ENCODE measurements at regions not wholly inside any gene's neighbourhood (a gene's known extent, or its start where the extent isn't known, plus 50 kb on each side); places are given as distances from the start of the nearest gene placed in this dataset.
A peak's percentile ranks its signal among the peaks of the same experiment; 100 is the strongest.
"Not testable (repeated sequence)": the region's sequence is repeated elsewhere in the genome, so short reads cannot be mapped to it uniquely, and the experiment has no call there.

- DNase-seq, result no peak
Observed at GRCh38 chr6:118718903-118719302, 67.5 kb upstream of the CEP85L start.

- no peak for DNase-seq
Observed at GRCh38 chr6:118718297-118718696, 66.9 kb upstream of the CEP85L start.

DNA sequence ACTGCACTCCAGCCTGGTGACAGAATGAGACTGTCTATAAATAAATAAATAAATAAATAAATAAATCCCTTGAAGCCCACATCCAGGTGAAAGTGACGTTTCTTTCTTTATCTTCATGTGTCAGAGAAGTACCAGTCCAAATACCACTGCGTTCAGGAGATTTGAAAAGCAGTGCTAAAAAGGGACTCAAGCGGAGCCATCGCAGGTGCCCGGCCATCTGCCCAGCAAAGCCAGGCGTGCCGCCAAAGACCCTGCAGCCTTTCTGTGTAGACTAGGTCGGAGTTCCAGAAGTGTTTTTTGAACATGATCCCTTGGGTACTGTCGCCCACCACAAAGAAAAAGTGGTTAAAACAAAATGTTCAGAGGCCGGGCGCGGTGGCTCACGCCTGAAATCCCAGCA lies 65.7 kb upstream of the CEP85L start:
- DNase-seq, result no peak

DNA sequence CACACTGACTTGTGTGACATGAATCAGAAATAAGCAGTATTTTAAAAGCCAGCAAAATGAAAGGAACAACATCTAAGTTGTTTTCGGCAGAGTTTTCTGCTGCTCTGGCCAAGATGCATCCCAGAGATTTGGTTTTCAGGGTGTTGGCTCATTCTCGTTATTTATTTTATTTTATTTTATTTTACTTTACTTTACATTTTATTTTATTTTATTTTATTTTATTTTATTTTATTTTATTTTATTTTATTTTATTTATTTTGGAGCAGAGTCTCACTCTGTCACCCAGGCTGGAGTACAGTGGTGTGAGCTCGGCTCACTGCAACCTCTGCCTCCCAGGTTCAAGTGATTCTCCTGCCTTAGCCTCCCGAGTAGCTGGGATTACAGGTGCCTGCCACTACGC lies 64.5 kb upstream of the CEP85L start:
- DNase-seq, result not testable (repeated sequence)

- no peak for DNase-seq
Observed at GRCh38 chr6:118715376-118715775, 64.0 kb upstream of the CEP85L start.

DNA sequence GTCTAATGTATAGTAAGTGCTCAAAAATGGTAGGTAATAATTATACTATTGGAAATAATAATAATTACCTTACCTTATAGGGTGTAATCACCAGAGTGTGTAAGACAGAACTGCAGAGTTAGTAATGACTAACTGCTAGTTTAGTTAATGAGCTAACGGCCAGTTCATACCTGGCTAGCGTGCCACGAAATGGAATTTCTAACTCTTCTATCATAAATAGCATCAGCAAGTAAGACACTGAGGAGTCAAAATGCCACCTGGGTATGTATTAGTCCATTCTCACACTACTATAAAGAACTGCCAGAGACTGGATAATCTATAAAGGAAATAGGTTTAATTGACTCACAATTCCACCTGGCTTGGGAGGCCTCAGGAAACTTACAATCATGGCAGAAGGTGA lies 63.4 kb upstream of the CEP85L start:
- DNase-seq, result no peak

GRCh38 chr6:118712969-118713368 lies 61.6 kb upstream of the CEP85L start:
- no peak for DNase-seq

DNA sequence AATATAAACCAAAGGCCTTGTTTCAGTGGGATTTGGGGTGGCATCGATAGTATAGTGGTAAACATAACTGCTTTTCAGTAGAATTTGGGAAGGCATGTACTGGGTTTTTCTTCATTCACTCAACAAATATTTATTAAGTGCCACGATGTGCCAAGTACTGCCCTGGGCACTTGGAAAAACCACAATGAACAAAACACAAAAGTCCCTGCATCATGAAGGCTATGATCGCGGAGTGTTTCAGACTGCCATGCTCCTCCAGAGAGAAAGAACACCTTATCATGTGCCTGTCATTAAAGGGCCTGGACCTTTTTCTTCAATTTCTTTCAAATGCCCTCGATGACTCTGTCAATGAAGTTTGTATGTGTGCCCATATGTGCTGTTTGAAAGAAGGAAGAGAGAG lies 59.2 kb upstream of the CEP85L start:
- no peak for DNase-seq

DNA sequence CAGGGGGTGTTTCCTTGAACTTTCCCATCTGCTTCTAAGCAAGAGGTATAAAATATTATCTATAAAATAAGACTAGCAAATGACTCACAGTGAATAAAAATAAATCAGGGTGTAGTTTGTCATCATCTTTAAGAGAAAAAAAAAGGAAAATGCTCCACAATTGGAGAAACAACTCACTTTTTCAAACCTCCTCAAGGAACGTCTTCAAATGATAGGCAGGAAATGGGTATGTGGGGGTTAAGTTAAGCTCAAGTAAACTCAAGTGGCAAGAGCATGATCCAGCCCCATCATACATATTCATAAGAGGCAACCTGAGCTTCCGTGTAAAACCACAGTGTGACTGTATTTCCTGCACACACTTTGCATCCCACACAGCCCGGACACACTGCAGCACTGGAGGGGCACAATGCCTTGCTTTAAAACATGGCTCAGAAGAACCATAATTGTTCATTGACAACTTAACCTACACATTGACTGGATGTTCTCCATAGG lies 58.5 kb upstream of the CEP85L start:
- DNase-seq, result peak; percentile 72

DNA sequence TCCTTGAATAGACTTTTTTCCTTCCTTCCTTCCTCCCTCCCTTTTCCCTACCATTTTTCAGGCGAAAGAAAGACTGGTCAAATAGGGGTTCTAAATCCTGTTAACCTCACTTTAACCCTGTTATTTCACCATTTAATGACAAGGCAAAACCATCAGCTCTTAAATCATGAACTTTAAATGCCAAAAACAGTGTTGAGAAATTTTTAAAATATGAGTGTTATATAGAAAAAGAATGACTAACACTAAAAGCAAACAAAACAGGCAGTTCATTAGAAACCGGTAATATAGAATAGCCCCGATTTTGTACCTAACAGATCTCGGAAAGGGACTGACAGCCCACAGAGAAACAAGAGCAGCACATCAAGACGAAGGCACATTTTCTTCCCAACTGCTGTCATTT lies 57.4 kb upstream of the CEP85L start:
- no peak for DNase-seq

- no peak for DNase-seq
Observed at GRCh38 chr6:118708055-118708454, 56.7 kb upstream of the CEP85L start.

GRCh38 chr6:118706702-118707101 lies 55.3 kb upstream of the CEP85L start:
- DNase-seq, result no peak

- peak; percentile 20 for DNase-seq
Observed at GRCh38 chr6:118705544-118706491, 54.4 kb upstream of the CEP85L start.

GRCh38 chr6:118704915-118705314 lies 53.5 kb upstream of the CEP85L start:
- no peak for DNase-seq

- not testable (repeated sequence) for DNase-seq
Observed at GRCh38 chr6:118701260-118701659, 49.9 kb upstream of the CEP85L start.
